CMK (cell line): ENCODE measurements at regions not wholly inside any gene's neighbourhood (a gene's known extent, or its start where the extent isn't known, plus 50 kb on each side); places are given as distances from the start of the nearest gene placed in this dataset.
"Not testable (repeated sequence)": the region's sequence is repeated elsewhere in the genome, so short reads cannot be mapped to it uniquely, and the experiment has no call there.

Source experiments
- DNase-seq: peaks from one replicate; pipeline ENCODE4 v3.0.0-alpha.2; 2010; ENCODE audit warnings: low read depth

DNA sequence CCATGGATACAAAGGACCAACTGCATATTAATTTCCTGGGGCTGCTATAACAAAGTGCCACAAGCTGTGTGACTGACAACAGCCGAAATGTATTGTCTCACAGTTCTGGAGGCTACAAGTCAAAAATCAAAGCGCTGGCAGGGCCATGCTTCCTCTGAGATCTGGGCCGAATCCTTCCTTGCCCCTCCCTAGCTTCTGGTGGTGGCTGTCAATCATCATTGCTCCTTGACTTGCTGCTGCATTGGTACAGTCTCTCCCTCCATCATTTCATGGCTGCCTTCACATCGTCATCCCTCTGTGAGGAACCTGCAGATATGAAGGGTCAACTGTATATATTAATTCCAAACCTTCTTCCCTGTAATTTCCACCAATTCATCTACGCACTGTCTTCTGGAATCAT lies 118.3 kb downstream of the EXOC5 start:
- no peak for DNase-seq

DNA sequence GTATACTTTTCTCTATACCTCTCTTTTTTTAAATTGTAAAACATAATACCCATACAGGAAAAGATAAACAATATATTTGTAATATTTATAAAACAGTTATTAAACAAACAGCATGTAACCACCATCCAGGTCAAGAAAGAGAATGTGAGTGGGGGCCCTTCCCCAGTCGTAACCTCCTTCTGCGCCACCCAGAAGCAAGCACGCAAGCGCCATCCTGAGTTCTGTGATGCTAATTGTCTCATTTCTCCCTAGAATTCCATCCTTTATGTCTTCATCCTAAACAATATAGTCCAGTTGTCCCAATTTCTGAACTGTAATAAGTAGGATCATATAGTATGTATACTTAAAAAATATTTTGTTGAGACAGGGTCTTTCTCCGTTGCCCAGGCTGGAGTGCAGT lies 129.5 kb downstream of the EXOC5 start:
- no peak for DNase-seq

- DNase-seq = no peak
Observed at GRCh38 chr14:57136669-57137328, 131.9 kb downstream of the EXOC5 start.

- not testable (repeated sequence) for DNase-seq
Observed at GRCh38 chr14:57127809-57128208, 140.9 kb downstream of the EXOC5 start.

- no peak for DNase-seq
Observed at GRCh38 chr14:57122129-57122528, 146.6 kb downstream of the EXOC5 start.

DNA sequence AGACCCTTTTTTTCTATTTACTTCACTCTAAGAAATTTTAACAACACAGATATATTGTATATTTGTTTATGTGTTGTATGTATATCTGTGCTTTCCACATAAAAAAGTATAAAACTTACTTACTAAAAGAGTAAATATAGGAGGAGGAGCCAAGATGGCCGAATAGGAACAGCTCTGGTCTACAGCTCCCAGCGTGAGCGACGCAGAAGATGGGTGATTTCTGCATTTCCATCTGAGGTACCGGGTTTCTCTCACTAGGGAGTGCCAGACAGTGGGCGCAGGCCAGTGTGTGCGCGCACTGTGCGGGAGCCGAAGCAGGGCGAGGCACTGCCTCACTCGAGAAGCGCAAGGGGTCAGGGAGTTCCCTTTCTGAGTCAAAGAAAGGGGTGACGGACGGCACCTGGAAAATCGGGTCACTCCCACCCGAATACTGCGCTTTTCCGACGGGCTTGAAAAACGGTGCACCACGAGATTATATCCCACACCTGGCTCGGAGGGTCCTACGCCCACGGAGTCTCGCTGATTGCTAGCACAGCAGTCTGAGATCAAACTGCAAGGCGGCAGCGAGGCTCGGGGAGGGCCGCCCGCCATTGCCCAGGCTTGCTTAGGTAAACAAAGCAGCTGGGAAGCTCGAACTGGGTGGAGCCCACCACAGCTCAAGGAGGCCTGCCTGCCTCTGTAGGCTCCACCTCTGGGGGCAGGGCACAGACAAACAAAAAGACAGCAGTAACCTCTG lies 156.5 kb downstream of the EXOC5 start:
- not testable (repeated sequence) for DNase-seq

GRCh38 chr14:57110411-57110810 lies 158.3 kb downstream of the EXOC5 start:
- not testable (repeated sequence) for DNase-seq

DNA sequence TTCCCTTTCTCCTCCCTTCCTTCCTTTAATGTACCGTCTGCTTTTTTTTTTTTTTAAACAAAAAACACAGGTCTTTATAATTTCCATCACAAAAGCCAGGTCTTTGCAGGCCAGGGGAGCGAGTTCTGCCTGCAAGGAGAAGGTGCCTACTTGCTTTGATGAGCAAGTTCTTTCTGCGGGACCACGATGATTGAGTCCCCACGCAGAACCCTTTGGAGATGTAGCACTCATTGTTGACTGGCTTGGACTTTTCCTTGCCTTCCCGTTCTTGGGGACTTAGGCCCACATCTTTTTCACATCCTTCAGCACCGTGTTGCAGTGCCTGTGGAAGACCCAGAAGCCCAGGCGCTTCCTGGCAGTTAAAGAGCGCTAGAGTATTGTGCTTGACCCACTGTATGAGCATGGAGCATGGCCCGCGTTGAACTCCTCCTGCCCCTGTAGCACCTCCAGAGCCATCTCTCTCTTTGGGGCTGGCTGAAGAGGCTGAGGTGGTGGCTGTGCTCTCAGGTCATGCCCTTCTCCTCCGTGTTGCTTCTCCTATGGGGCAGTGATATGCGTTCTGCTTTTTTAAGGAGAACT lies 177.6 kb downstream of the EXOC5 start:
- no peak for DNase-seq

DNA sequence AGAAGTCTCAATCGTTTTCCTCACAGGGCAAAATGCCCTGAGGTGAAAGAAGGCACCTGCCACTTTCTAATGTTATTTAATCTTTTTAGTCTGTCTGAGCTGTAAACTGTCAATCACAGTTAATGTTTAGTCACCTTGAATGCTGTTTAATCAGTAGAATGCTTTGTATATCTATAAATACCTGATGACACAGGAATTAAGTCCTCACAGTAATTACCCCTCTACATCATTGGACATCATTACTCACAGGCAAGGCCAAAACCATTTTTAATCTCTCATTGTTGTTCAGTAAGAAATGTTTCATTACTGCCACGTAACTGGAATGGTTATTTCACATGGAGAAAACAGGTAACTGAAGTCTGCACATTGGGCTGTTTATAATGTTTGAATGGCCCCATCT lies 178.8 kb downstream of the EXOC5 start:
- no peak for DNase-seq

DNA sequence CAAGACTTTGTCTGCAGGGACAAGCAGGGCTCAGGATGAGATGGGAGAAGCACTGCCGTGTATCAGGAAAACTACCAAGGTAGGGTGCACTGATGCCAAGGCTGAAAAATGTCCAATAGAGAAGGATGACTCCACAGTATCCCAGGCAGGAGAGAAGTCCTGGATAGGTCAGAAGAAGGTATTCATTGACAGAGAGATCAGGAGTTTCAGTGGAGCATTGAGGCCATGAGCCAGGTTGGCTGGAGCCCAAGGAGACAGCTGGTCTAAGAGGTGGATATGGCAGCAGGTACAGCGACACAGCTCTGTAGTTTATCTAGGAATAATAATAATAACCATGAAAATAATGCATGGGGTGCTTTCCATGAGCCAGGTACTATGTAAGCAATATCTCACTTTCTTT lies 180.9 kb downstream of the EXOC5 start:
- no peak for DNase-seq

DNA sequence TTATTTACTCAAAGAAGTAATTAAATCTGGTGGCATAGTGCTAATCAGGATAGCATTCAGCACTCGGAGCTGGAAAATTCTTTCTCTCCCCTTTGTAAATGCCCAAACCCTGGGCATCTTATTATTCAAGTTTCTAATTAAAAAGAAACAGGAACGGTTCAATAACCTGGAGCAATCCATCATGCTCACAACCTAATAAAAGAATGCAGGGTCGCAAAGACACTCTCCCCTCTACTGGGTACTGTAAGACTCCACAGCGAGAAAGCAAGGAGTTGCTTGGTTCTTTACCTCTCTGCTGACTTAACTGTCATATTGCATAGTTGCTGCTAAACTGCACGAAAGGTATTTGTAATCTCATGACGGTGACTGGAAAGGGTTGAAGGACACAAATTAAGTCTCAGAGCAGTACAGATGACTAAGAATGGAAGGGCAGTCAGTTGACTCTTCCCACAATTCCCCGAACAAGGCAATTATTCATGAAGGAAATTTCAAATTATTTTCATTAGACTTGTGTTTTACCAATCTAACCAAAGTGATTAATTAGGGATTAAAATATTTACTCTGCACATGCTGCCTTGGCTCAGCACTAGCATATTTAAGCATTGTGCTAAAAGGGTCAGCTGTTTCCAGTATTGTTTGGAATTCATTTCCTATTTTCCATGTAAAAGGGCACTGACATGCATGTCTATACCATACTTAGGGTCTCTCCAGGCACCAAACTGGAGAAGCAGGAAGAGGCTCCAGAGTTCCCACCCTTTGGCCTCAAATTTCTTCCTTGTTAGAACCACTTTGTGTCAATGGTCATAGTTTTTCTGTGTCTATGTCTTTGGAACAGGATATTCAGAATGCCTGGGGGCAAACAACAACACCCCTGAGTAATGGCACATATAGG lies 182.2 kb downstream of the EXOC5 start:
- no peak for DNase-seq

DNA sequence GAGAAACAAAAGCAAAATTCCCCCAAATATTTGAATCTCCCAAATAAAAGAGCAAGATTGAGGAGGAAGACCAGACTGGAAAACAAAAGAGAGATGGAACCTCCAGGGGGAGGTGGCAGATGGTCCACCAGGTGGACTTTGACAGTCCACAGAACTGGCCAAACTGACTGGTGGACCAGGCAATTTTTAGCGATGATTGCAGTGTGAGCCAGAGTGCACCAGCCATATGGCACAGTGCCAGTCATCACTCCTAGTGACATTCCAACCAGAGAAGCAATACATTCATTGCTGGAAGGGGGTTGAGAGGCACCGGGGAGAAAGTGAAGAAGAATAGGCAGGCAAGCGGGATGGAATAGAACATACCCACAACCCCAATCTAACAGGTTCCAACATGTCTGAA lies 182.9 kb downstream of the EXOC5 start:
- DNase-seq = no peak

DNA sequence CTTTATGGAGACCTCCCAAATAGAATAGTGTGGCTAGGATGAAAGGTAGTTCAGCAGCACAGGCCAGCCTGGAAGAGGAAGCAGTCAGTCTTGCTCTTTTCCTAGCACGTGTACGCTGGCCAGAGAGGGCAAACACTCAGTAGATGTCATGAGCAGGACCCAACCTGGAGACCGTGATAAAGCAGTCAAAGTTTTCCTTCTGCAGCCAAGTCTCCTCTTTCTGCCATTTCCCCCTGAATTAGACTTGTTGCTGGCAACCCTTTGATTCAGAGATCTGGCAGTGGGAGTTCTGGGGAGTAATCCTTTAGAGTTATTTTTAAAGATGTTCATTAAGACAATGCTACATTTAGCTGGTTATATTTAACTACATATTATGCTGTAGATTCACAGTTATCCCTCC lies 183.7 kb downstream of the EXOC5 start:
- DNase-seq = no peak

GRCh38 chr14:57080691-57081090 lies 188.0 kb downstream of the EXOC5 start:
- no peak for DNase-seq

GRCh38 chr14:57078054-57078453 lies 190.7 kb downstream of the EXOC5 start:
- no peak for DNase-seq

DNA sequence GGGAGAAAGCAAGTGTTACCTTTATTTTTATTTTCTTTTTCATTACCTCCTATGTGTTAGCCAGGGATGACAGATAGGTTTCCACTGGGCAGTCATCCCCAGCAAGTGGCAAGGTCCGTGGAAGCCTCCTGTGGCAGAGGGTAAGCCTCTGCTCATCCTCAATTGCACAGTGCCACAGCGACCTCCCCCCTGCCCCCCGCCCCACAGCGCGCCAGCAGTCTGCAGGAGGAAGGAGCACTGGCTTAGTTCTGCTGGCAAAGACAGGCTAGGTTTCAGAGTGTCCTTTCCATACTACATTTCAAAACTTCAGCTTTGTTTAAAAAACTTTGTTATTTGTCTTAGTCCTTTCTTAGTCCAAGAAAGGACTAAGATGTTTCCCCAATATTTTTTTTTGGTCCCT lies 194.7 kb downstream of the EXOC5 start:
- DNase-seq = no peak

DNA sequence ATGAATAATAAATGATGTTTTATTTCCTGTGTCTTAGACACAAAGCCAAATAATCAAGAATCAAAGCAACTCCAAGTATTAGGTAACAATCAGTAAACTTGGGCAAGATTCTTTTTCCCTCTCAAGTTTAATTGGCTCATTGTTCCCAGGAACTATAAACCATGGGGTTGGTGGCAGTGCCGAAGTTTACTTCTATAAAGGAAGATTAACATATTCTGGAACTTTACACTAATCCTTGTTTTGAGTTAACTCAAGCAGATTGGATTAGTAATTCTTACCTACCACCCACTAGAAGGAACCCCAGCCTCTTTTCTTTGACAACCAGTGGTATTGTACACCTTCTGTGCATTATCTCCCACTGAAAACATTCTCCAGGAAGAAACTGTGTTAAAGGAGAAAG lies 197.1 kb downstream of the EXOC5 start:
- DNase-seq = no peak

- no peak for DNase-seq
Observed at GRCh38 chr14:57069702-57070101, 199.0 kb downstream of the EXOC5 start.

DNA sequence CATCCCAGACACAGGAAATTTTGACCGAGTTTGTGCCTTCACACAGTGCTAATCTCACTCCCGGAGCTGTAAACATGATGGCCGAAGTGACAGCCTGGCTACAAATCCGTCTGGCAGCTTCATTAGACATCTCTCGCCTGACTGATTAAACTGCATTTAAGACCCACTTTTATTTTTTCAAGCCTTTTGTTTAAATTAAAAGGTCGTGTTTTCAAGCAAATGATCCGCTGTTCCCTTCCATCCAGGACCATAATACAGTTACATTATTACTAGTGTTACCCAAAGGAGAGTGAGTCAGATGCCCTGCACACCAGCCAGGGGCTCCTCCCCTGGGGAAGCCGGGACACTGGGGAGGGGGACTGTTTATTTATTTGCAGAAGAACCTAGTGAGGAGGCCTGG lies 200.2 kb downstream of the EXOC5 start:
- DNase-seq = no peak

- DNase-seq = no peak
Observed at GRCh38 chr14:57066887-57067513, 201.7 kb downstream of the EXOC5 start.

- DNase-seq = no peak
Observed at GRCh38 chr14:57066463-57066862, 202.2 kb downstream of the EXOC5 start.
